CD4-positive, alpha-beta T cell treated with Interferon gamma for 1 hour (primary cell): ENCODE measurements at regions not wholly inside any gene's neighbourhood (a gene's known extent, or its start where the extent isn't known, plus 50 kb on each side); places are given as distances from the start of the nearest gene placed in this dataset.

ENCODE experiments used
- DNase-seq: peaks from one replicate; pipeline ENCODE4 v3.0.0-alpha.2; 2020

DNA sequence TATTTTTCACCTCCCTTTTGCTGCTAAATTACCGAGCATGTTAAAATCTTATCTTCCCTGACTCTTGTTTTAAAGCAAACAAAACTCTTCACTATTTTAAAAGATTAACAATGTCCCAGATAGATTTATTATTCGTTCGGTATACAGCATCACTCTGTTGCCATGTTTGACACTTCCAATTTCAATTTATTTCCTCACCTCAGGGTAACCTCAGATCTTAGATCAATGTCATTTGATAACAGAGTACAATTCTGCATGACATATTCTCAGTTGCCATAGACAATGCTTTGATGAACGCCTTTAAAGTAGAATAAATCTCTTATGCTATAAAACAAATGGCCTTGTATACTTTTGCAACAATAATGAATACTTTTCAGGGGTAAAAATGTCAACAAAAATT is 1078.1 kb upstream of the IGFBP7 start:
- DNase-seq: no peak

GRCh38 chr4:58175024-58175423 is 1064.8 kb upstream of the IGFBP7 start:
- DNase-seq: no peak

DNA sequence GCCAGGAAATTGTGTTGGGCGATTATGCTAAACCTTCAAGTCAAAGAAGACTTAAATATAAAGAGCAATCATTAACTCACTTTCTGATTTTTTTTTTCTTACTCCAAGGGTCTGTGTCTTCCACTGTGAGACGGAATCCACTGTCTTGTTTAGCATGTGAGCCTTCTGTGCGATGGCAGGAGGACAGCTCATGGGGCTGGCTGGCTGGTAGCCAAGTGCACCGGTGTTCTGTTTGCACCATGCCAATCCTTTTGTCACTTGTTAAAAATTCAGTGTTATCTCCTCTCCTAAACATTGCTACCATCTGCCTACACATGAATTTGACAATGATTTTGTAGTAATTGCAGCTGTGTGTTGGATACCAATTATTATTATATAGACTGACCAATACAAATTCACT is 1056.3 kb upstream of the IGFBP7 start:
- DNase-seq: no peak

DNA sequence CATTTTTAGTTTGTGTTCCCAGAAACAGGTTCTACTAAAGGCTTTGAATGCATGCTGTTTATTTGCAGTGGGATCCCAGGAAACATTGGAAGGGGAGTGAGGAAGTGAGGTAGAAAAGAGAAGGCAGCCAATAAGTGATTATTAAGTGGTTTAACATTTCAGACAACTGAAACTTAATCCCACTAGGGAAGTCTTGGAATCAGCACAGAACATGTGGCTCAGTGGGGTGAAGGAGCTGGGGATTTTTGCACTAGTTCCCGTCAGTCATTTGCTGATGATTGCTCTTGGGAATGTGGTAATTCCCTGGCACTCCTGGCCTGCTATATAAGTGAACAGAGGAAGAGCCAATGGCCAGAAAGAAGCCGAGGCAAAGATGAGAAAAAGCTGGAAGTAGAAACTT is 1053.0 kb upstream of the IGFBP7 start:
- DNase-seq: no peak

DNA sequence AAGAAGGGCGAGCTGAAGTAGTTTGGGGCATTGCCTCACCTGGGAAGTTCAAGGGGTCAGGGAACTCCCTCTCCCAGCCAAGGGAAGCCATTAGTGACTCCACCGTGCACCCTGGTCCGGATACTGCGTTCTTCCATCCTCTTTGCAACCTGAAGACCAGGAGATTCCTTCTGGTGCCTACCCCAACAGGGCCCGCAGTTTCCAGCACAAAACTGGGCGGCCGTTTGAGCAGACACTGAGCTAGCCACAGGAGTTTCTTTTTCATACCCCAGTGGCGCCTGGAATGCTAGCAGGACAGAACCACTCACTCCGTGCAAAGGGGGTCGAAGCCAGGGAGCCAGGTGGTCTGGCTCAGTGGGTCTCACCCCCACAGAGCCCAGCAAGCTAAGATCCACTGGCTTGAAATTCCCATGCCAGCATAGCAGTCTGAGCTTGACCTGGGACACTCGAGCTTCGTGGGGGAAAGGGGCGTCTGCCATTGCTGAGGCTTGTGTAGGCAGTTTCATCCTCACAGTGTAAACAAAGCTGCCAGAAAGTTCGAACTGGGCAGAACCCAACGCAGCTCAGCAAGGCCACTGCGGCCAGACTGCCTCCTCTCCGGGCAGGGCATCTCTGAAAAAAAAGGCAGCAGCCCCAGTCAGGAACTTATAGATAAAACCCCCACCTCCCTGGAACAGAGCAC is 1039.4 kb upstream of the IGFBP7 start:
- no peak for DNase-seq

- DNase-seq: no peak
Measured at GRCh38 chr4:58144721-58145120, 1034.5 kb upstream of the IGFBP7 start.

GRCh38 chr4:58138786-58139668 is 1028.8 kb upstream of the IGFBP7 start:
- DNase-seq: no peak

DNA sequence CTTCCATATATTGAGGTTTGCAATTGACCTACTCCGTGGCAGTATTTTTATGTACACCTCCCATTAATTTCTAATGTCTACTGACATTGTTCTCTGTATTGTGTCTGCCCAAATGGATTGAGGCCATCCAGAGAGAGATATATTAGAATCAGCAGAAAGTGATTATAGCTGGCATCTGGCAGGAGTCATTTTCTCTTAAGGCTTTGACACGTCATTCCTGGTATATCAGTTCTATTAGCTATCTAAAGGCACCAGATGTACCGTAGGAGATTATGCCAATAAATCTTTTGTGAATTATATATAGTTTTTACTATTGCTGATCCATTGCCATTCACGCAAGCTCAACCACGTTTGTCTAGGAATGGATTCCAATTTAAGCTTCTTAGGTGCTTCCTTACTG is 1026.4 kb upstream of the IGFBP7 start:
- no peak for DNase-seq

GRCh38 chr4:58127680-58128079 is 1017.5 kb upstream of the IGFBP7 start:
- DNase-seq: no peak

DNA sequence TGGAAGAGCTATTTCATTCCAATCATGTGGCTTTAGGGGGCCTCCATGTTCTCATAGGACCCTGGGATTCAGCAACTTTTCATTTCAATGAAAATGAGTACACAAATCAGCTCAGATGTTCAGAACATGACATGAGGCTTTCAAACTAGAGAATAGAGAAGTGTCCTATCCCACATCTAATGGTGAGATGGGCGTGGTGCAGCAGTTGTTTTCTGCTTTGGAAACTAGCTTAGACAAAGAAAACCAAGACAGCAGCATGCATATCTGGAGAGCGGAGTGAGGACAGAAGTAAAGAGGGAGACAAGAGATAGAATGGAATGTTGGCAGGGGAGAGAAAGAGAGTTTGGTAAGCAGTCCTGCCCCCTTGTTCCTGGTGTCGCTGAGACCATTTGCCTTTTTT is 1009.1 kb upstream of the IGFBP7 start:
- DNase-seq: no peak

DNA sequence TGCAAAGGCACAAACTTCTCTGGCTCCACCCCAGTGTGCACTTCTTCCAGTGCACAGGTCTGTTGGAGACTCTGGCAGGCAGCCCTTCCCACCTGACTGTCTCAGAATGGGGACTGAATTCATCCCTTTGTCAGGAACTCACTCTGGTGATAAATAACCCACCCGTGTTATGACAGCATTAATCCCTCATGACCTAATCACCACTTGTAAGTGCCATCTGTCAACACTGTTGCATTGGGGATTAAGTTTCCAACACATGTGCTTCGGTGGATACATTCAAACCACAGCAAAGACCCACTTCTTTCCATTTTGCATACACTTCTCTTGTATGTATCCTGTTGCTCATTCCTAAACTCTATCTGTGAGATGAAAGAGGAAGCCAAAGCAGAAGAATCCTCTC is 1002.9 kb upstream of the IGFBP7 start:
- no peak for DNase-seq

GRCh38 chr4:58111818-58112217 is 1001.6 kb upstream of the IGFBP7 start:
- no peak for DNase-seq

GRCh38 chr4:58093352-58093751 is 983.2 kb upstream of the IGFBP7 start:
- no peak for DNase-seq

GRCh38 chr4:58090539-58090938 is 980.4 kb upstream of the IGFBP7 start:
- no peak for DNase-seq

DNA sequence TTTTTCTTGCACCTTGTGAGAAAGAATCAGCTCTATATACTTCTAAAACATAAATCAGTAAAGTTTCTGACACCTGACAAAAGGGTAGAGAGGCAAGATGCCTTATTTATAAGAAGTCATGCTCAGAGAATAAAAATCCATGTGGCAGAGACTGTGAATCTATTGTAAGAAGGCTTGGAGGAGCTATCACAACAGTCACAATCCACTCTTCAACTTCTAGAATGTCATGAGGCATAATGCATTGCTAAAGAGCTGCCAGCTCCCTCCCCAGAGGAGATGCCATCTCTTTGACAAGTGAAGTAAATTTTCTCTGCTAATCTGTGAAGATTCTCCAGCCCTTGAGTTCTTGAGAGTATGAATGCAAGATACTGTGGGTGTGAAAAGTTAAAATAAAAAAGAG is 971.2 kb upstream of the IGFBP7 start:
- no peak for DNase-seq

DNA sequence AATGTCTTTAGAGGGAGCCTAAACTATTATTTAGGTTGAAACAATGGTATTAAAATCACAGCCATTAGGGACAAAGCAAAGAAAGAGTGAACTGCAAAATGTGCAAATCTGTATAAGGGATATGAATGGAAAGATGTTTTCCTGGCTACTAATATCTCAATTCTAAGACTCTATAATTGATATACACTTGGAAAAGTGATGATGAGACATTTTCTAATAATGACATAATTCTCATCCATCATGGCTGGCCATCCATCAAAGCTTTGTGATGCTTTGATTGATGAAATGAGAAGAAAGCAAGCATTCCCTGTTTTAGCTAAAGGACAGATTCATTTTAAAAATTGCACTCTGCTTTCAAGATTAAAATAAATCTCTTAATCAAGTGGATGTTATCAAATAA is 965.5 kb upstream of the IGFBP7 start:
- no peak for DNase-seq

DNA sequence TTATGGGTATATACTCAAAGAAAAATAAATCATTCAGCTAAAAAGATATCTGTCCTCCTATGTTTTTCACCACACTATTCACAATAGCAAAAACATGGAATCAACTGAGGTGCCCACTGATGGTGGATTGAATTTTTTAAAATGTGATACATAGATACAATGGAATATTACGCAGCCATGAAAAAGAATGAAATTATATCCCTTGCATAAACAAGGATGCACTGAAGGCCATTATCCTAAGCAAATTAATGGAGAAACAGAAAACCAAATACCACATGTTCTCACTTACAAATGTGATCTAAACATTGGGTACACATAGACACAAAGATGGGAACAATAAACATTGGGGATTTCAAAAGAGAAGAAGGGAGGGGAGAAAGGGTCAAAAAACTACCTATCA is 964.2 kb upstream of the IGFBP7 start:
- no peak for DNase-seq

GRCh38 chr4:58070726-58071125 is 960.5 kb upstream of the IGFBP7 start:
- no peak for DNase-seq

DNA sequence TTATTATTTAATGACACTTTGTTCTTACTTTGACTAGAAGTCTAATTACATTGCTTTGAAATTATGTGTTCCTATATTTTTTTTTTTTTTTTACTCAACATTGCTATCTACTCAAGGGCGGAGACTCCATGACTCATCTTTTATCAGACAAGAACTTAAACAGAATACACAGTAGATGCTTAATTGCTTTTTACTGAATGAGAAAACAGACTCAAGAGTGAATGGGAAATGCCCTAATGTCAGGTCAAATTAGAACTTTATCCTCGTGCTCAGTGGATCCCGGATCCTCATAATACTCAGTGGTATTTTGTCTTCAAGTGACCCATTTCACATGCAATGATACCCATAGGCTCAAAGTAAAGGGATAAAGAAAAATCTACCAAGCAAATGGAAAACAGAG is 954.5 kb upstream of the IGFBP7 start:
- DNase-seq: no peak

GRCh38 chr4:58063404-58064160 is 953.4 kb upstream of the IGFBP7 start:
- no peak for DNase-seq

- no peak for DNase-seq
Measured at GRCh38 chr4:58061967-58062366, 951.8 kb upstream of the IGFBP7 start.

DNA sequence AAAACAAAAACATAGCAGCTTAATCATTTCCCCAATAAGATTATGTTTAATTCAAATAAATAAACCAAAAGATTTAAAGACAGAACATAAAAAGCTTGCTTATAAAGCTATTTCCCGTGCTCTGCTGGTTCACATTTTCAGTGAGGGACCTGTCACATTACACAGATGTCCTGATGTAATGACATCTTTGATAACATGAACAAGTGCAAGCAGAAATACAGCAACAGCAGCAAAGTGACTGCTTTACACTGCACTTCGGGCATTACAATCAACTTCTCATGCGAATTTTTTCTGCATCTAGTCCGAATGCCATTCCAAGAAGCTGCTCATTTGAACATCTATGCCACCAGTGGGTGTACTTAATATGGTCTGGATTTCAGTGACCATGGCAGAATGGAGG is 940.3 kb upstream of the IGFBP7 start:
- no peak for DNase-seq

GRCh38 chr4:58048491-58048890 is 938.3 kb upstream of the IGFBP7 start:
- DNase-seq: no peak

- DNase-seq: no peak
Measured at GRCh38 chr4:58042176-58042575, 932.0 kb upstream of the IGFBP7 start.
